ENCODE measurements at regions not wholly inside any gene's neighbourhood (a gene's known extent, or its start where the extent isn't known, plus 50 kb on each side); places are given as distances from the start of the nearest gene placed in this dataset.

- ChIA-PET CTCF (interaction anchor here (0.6 kb wide), 1 partner anchor 9 kb away, joined by 3 read pairs; no protein-coding TSS in a partner anchor), POLR2A (interaction anchor here (0.5 to 0.7 kb wide), 2 partner anchors 70 to 88 kb away, joined by 3 to 4 read pairs; no protein-coding TSS in a partner anchor)
- DNase-seq (peak; percentile 29), ATAC-seq (ENCODE audit: low read depth) (peak; percentile 96)
- intact Hi-C loops (cut with micrococcal nuclease): loop anchor here (1.0 kb wide), 1 partner anchor 99 kb away; no protein-coding TSS in a partner anchor
- H3K27ac Mint-ChIP-seq: peak overlapping the region; percentile 50
- H3K4me3 Mint-ChIP-seq: peak overlapping the region; percentile 47
- peaks cover 14% of the 10 kb centered on the region for H3K36me3 Mint-ChIP-seq (ENCODE audit: low read depth)
- no peaks in the 10 kb centered on the region for H3K27me3 Mint-ChIP-seq
- H3K9me3 Mint-ChIP-seq: peaks cover 2% of the 10 kb centered on the region
- TF ChIP-seq CTCF (IDR thresholded peaks at IDR 0.05): no peak
- peaks cover 28% of the 10 kb centered on the region for H3K4me1 Mint-ChIP-seq
These were observed 122.7 kb upstream of the RIOK3 start for GRCh38 chr18:23330423-23330822.

GRCh38 chr18:23331091-23331920, 121.8 kb upstream of the RIOK3 start:
- no peak for ATAC-seq (ENCODE audit: low read depth)

GRCh38 chr18:23332356-23332755, 120.7 kb upstream of the RIOK3 start:
- no peak overlapping the region for H3K27ac Mint-ChIP-seq
- CTCF ChIA-PET: interaction anchor here (0.5 to 1.4 kb wide), 2 partner anchors 35 to 200 kb away, joined by 3 to 5 read pairs; no protein-coding TSS in a partner anchor
- intact Hi-C loops (cut with micrococcal nuclease): no loop called here
- peaks cover 28% of the 10 kb centered on the region for H3K4me1 Mint-ChIP-seq
- POLR2A ChIA-PET: interaction anchor here (0.5 to 1.5 kb wide), 4 partner anchors 11 to 83 kb away, joined by 3 to 14 read pairs (median 4); no protein-coding TSS in a partner anchor
- no peak for TF ChIP-seq CTCF (IDR thresholded peaks at IDR 0.05)
- DNase-seq: no peak
- no peaks in the 10 kb centered on the region for H3K9me3 Mint-ChIP-seq
- no peak for ATAC-seq (ENCODE audit: low read depth)
- peaks cover 20% of the 10 kb centered on the region for H3K36me3 Mint-ChIP-seq (ENCODE audit: low read depth)
- no peaks in the 10 kb centered on the region for H3K27me3 Mint-ChIP-seq
- no peak overlapping the region for H3K4me3 Mint-ChIP-seq

More at GRCh38 chr18:23331091-23331920, 121.8 kb upstream of the RIOK3 start:
- peaks cover 2% of the 10 kb centered on the region for H3K9me3 Mint-ChIP-seq
- ChIA-PET CTCF (interaction anchor here (1.4 kb wide), 1 partner anchor 199 kb away, joined by 5 read pairs; no protein-coding TSS in a partner anchor), POLR2A (interaction anchor here (0.6 to 1.5 kb wide), 5 partner anchors 10 to 128 kb away, joined by 3 to 14 read pairs (median 4); no protein-coding TSS in a partner anchor)
- peaks cover 28% of the 10 kb centered on the region for H3K4me1 Mint-ChIP-seq
- H3K36me3 Mint-ChIP-seq (ENCODE audit: low read depth): peaks cover 17% of the 10 kb centered on the region
- intact Hi-C loops (cut with micrococcal nuclease): no loop called here
- peak overlapping the region; percentile 18 for H3K27ac Mint-ChIP-seq
- TF ChIP-seq CTCF (IDR thresholded peaks at IDR 0.05): no peak
- H3K4me3 Mint-ChIP-seq: no peak overlapping the region
- no peaks in the 10 kb centered on the region for H3K27me3 Mint-ChIP-seq
- no peak for DNase-seq

- DNase-seq (no peak), ATAC-seq (ENCODE audit: low read depth) (no peak)
- Mint-ChIP-seq H3K4me3 (no peak overlapping the region), H3K4me1 (peaks cover 24% of the 10 kb centered on the region), H3K27ac (no peak overlapping the region), H3K36me3 (ENCODE audit: low read depth) (peaks cover 20% of the 10 kb centered on the region), H3K9me3 (no peaks in the 10 kb centered on the region), H3K27me3 (no peaks in the 10 kb centered on the region)
- TF ChIP-seq CTCF (IDR thresholded peaks at IDR 0.05): no peak
- intact Hi-C loops (cut with micrococcal nuclease): no loop called here
- ChIA-PET POLR2A (no interaction called here), CTCF (no interaction called here)
These were observed 119.3 kb upstream of the RIOK3 start for GRCh38 chr18:23333827-23334226.

- Mint-ChIP-seq H3K27me3 (no peaks in the 10 kb centered on the region), H3K36me3 (ENCODE audit: low read depth) (peaks cover 20% of the 10 kb centered on the region), H3K27ac (no peak overlapping the region), H3K4me3 (no peak overlapping the region), H3K4me1 (peaks cover 21% of the 10 kb centered on the region), H3K9me3 (no peaks in the 10 kb centered on the region)
- ATAC-seq (ENCODE audit: low read depth) (no peak), DNase-seq (no peak)
- intact Hi-C loops (cut with micrococcal nuclease): no loop called here
- CTCF ChIA-PET: no interaction called here
- no peak for TF ChIP-seq CTCF (IDR thresholded peaks at IDR 0.05)
- POLR2A ChIA-PET: no interaction called here
These were observed 118.5 kb upstream of the RIOK3 start for GRCh38 chr18:23334569-23334968.

All from activated B cell treated with CpG ODN at 0.5 μM for 24 hours (primary cell).